Calu3 (cell line): ENCODE measurements at regions not wholly inside any gene's neighbourhood (a gene's known extent, or its start where the extent isn't known, plus 50 kb on each side); places are given as distances from the start of the nearest gene placed in this dataset.

Experiments
- BruUV-seq: library from RNA; stranded (reverse); fragments of 400-500 nt; replicated peaks from 2 replicates; lab custom pipeline; 2021; lab: Mats Ljungman, UMichigan
- CTCF ChIA-PET: fragments of 300-600 bp; sonication (Branson Sonifier 250); formaldehyde crosslinking; loops from one replicate; lab custom pipeline; 2022; ENCODE audit warnings: antibody characterized with exemption; lab: Charles Lee
- DNase-seq: peaks from one replicate; pipeline ENCODE4 v3.0.0; 2022
- H3K27ac Mint-ChIP-seq: one replicate; pipeline ENCODE4 v1.8.0; 2022; ENCODE audit warnings: mixed read lengths; ENCODE audit not compliant: unreplicated experiment
- H3K27me3 Mint-ChIP-seq: one replicate; pipeline ENCODE4 v1.8.0; 2022; ENCODE audit warnings: mixed read lengths; ENCODE audit not compliant: unreplicated experiment
- H3K36me3 Mint-ChIP-seq: one replicate; pipeline ENCODE4 v1.8.0; 2022; ENCODE audit warnings: mild to moderate bottlenecking, moderate library complexity, mixed read lengths; ENCODE audit not compliant: insufficient read depth, unreplicated experiment
- H3K4me1 Mint-ChIP-seq: one replicate; pipeline ENCODE4 v1.8.0; 2022; ENCODE audit warnings: mild to moderate bottlenecking, low read depth, mixed read lengths; ENCODE audit not compliant: unreplicated experiment
- H3K4me3 Mint-ChIP-seq: one replicate; pipeline ENCODE4 v1.8.0; 2022; ENCODE audit warnings: mild to moderate bottlenecking, low read depth, moderate library complexity, mixed read lengths; ENCODE audit not compliant: unreplicated experiment
- H3K9me3 Mint-ChIP-seq: one replicate; pipeline ENCODE4 v1.8.0; 2022; ENCODE audit warnings: low read depth, mixed read lengths; ENCODE audit not compliant: unreplicated experiment
- intact Hi-C: fragments of 100-400 bp; cut with micrococcal nuclease; formaldehyde crosslinking; loops from one replicate; pipeline ENCODE4 v1.10.0; 2022; ENCODE audit not compliant: unreplicated experiment
- TF ChIP-seq, protein P1 (sequence below): fragments of 200-600 bp; IDR thresholded peaks from one replicate; pipeline ENCODE4 v1.8.0; 2022; ENCODE audit warnings: antibody characterized with exemption; ENCODE audit not compliant: unreplicated experiment

- no peaks in the 10 kb centered on the region for H3K27me3 Mint-ChIP-seq
- intact Hi-C loops: no loop called here
- H3K4me3 Mint-ChIP-seq: no peak overlapping the region
- peaks cover 7% of the 10 kb centered on the region for H3K4me1 Mint-ChIP-seq
- no peak overlapping the region for H3K27ac Mint-ChIP-seq
- H3K9me3 Mint-ChIP-seq: peaks cover 2% of the 10 kb centered on the region
- no peaks in the 10 kb centered on the region for H3K36me3 Mint-ChIP-seq
- no peak for DNase-seq
- TF ChIP-seq, protein P1, sequence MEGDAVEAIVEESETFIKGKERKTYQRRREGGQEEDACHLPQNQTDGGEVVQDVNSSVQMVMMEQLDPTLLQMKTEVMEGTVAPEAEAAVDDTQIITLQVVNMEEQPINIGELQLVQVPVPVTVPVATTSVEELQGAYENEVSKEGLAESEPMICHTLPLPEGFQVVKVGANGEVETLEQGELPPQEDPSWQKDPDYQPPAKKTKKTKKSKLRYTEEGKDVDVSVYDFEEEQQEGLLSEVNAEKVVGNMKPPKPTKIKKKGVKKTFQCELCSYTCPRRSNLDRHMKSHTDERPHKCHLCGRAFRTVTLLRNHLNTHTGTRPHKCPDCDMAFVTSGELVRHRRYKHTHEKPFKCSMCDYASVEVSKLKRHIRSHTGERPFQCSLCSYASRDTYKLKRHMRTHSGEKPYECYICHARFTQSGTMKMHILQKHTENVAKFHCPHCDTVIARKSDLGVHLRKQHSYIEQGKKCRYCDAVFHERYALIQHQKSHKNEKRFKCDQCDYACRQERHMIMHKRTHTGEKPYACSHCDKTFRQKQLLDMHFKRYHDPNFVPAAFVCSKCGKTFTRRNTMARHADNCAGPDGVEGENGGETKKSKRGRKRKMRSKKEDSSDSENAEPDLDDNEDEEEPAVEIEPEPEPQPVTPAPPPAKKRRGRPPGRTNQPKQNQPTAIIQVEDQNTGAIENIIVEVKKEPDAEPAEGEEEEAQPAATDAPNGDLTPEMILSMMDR: no peak
- CTCF ChIA-PET: no interaction called here
- no TSS peak for BruUV-seq
These were observed 314.0 kb downstream of the PIK3R1 start for GRCh38 chr5:68529581-68529980.

DNA sequence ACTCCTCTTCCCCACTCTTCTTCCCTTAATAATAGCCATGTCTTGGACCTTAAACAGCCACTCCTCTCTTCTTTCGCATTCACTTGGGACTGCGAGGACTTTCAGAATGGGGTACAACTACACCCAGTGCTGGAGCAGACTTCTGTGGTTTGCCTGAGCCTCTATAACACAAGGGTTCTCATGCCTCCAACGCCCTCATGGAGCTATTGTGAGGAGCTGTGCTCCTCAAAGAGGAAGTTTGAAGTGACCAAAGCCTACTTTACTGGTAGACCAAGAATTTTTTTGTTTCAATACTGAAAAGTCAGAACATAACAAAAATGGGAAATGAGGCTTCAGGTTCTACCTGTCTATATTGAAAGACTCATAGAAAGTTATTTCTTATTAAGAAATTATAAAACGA, 316.4 kb downstream of the PIK3R1 start:
- H3K9me3 Mint-ChIP-seq: peaks cover 2% of the 10 kb centered on the region
- TF ChIP-seq, protein P1: no peak
- no TSS peak for BruUV-seq
- peaks cover 12% of the 10 kb centered on the region for H3K4me1 Mint-ChIP-seq
- H3K36me3 Mint-ChIP-seq: no peaks in the 10 kb centered on the region
- H3K27me3 Mint-ChIP-seq: no peaks in the 10 kb centered on the region
- intact Hi-C loops: no loop called here
- H3K4me3 Mint-ChIP-seq: no peak overlapping the region
- H3K27ac Mint-ChIP-seq: no peak overlapping the region
- CTCF ChIA-PET: no interaction called here
- no peak for DNase-seq

DNA sequence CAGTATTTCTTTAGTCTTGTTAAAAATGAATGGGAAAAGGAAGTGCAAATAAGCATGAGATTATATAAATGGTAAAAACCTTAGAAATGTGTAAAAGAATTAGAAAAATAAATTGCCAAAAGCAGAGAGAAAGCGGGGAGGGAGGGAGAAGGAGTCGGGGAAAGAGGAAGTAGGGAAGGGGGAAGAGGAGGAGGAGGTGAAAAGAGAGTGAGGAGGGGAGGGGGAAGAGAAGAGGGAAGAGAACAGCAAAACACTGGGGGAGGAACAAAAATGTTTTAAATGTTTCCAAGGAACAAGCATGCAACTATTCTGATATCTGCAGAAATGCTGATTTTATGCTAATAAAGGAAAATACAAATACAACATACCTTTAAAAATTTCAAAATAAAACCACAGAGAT, 317.5 kb downstream of the PIK3R1 start:
- Mint-ChIP-seq H3K36me3 (no peaks in the 10 kb centered on the region), H3K4me3 (no peak overlapping the region), H3K27me3 (no peaks in the 10 kb centered on the region), H3K4me1 (peaks cover 12% of the 10 kb centered on the region), H3K27ac (no peak overlapping the region), H3K9me3 (peaks cover 1% of the 10 kb centered on the region)
- CTCF ChIA-PET: no interaction called here
- intact Hi-C loops: no loop called here
- TF ChIP-seq, protein P1: no peak
- no TSS peak for BruUV-seq
- DNase-seq: no peak

DNA sequence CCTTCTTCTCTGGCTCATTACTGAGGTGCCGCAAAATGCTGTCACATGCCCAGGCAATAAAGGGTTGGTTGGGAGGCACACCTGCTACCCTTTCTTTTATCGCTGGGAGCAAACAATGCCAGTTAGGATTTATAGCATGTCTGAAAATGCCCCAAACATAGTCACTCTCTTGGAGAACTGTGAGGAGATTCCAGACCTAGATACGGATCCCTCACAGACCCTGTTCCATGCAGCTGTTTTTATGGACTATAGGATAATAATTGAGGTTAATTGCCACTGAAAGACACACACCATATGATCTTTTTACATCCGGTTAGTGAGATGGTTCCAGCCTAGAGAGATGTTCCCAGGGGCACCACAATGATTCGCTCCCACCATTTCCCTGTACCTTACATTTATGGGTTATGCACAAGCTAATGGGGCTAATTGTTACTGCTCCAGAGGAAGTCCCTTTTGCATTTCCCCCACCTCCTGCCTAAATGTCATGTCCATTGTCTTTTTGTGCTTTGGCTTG, 318.1 kb downstream of the PIK3R1 start:
- Mint-ChIP-seq H3K9me3 (no peaks in the 10 kb centered on the region), H3K4me1 (peaks cover 12% of the 10 kb centered on the region), H3K27me3 (peaks cover 5% of the 10 kb centered on the region), H3K4me3 (no peak overlapping the region), H3K27ac (no peak overlapping the region), H3K36me3 (no peaks in the 10 kb centered on the region)
- CTCF ChIA-PET: no interaction called here
- no TSS peak for BruUV-seq
- intact Hi-C loops: no loop called here
- TF ChIP-seq, protein P1: no peak
- no peak for DNase-seq
